ENCODE measurements at regions not wholly inside any gene's neighbourhood (a gene's known extent, or its start where the extent isn't known, plus 50 kb on each side); places are given as distances from the start of the nearest gene placed in this dataset.
"Not testable (repeated sequence)": the region's sequence is repeated elsewhere in the genome, so short reads cannot be mapped to it uniquely, and the experiment has no call there.

- no peak for DNase-seq (ENCODE audit: low read depth, low spot score)
- H3K4me3 ChIP-seq (ENCODE audit: low read length): no peak overlapping the region
Measured at GRCh38 chr5:174801798-174802197, 77.4 kb downstream of the MSX2 start.

DNA sequence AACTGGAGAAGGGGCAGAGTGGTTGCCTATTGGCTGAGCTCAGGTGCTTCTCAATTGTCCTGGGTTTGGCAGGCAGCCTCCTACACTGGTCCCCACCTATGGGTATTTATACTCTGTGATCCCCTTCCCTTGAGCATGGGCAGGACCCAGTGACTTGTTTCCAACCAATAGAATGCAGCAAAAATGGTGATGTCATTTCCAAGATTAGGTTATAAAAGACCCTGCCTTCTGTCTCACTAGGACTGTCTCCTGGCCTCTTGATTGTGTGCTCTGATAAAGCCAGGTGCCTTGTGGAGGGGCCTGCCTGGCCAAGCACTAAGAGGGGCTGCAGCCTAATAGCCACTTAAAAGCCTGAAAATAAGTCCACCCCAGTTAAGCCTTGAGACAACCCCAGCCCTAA is 76.1 kb downstream of the MSX2 start:
- no peak for DNase-seq (ENCODE audit: low read depth, low spot score)
- no peak overlapping the region for H3K4me3 ChIP-seq (ENCODE audit: low read length)

DNA sequence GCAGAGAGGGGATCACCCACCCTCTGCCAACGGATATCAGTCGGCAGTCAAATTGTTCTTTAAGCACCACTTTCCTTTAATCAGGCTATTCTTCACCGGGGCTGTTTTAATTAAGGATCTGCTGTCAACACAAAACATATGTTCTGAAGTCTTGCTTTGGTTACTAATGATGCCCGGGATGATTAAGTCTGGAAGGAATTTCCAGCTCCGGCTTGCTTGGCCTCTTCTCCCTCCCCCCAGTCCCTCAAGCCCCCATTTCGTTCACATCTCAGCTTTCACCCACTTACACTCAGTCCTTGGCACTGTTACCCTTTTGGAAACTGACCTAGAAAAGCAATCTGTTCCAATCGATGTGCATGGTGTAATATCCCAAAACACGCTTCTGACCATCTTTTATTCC is 74.7 kb downstream of the MSX2 start:
- DNase-seq (ENCODE audit: low read depth, low spot score): no peak
- H3K4me3 ChIP-seq (ENCODE audit: low read length): no peak overlapping the region

DNA sequence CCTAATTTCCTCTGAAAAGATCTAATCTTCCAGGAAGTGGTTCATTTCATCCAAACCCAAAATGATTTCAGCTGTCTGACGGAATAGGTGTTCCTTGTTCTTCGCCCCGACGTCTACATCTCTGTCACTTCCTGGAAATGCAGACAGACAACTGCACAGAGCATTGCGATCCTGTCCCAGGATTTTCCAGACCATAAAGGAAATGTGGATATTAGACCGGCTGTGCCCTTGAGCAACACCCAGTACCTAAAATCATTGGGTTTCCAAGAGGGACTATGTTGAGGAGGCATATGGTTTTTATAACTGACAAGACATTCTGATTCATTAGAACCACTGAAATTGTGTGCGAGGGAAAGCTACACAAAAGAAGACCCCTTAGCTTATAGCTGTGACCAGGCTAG is 74.2 kb downstream of the MSX2 start:
- DNase-seq (ENCODE audit: low read depth, low spot score): peak; percentile 32
- no peak overlapping the region for H3K4me3 ChIP-seq (ENCODE audit: low read length)

GRCh38 chr5:174796711-174797192 is 72.4 kb downstream of the MSX2 start:
- no peak overlapping the region for H3K4me3 ChIP-seq (ENCODE audit: low read length)
- no peak for DNase-seq (ENCODE audit: low read depth, low spot score)

DNA sequence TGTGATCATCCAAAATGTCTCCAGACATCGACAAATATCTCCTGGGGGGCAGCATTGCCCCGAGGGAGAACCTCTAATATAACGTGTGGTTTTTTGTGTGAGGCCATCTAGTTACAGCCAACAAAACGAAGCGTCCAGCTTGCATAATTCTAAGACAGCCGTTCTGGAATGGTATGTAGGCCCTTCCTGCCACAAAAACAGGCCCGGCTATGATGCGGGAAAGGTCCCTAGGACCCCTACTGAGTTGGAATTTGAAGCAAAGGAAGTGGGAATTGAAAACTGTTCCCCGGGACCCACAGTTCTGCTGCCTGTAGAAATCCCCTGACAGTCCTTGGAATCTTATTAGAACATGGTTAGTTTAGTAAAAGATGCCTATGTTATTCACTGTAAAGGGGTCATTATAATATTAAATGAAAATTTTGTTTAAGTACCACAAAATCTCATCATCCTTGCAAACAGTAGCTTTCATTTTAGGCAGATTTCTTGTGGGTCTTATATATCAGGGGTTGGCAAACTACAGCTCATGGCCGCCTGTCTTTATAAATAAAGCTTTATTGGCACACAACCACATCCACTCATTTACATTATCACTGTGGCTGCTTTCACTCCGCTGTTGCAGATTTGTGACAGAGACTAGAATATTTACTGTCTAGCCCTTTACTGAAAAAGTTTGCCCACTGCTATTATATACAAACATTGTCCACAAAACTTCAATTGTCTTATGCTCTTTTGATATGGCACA is 70.7 kb downstream of the MSX2 start:
- no peak overlapping the region for H3K4me3 ChIP-seq (ENCODE audit: low read length)
- DNase-seq (ENCODE audit: low read depth, low spot score): no peak

DNA sequence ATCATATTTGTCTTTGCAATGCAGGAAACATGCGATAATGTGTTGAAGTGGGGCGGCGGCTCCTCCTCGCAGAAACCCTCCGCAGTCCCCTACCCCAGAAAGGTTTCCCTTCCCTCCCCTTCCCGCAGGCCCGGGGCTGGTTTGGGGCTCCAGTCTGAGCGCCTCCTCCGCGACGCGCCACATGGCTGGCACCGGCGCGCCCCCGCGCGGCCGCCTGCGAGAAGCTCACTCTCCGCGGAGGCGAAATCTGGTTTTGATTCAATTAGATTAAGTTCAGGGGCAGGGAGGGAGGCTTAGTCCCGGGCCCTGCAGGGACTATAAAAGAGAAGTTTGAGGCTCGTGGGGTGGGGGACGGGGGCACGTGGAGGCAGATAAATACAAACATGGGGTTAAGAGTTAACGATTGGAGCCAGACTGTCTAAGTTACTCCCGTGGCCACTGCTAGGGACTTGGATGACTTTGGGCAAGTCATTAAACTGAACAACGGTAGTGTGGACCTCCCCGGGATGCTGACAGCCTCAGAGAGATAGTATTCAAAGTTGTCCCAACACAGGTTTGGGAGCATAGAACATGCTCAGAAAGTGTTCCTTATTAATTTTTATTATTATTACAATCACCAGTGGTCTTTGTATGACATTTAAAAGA is 69.4 kb downstream of the MSX2 start:
- DNase-seq (ENCODE audit: low read depth, low spot score): peak; percentile 29
- no peak overlapping the region for H3K4me3 ChIP-seq (ENCODE audit: low read length)

GRCh38 chr5:174793076-174793475 is 68.7 kb downstream of the MSX2 start:
- no peak overlapping the region for H3K4me3 ChIP-seq (ENCODE audit: low read length)
- no peak for DNase-seq (ENCODE audit: low read depth, low spot score)

- not testable (repeated sequence) for H3K4me3 ChIP-seq (ENCODE audit: low read length); DNase-seq (ENCODE audit: low read depth, low spot score)
Measured at GRCh38 chr5:174792265-174792664, 67.9 kb downstream of the MSX2 start.

DNA sequence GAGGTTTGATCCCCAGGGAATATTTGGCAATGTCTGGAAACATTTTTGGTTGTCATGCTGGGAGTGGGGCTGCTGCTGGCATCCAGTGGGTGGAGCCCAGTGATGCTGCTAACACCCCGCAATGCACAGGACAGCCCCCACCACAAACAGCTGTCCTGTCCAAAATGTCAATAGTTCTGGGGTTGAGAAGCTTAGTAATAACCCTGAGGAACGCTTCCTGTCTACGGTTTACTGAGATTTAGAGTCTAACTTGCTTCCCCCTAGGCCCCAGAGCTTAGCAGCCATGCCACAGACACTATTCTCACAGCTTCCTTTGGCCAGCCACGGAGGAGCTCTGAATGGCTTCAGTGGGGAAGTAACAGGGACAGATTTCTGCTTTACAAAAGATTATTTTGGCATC is 66.5 kb downstream of the MSX2 start:
- DNase-seq (ENCODE audit: low read depth, low spot score): no peak
- no peak overlapping the region for H3K4me3 ChIP-seq (ENCODE audit: low read length)

- DNase-seq (ENCODE audit: low read depth, low spot score): no peak
Measured at GRCh38 chr5:174789596-174789995, 65.2 kb downstream of the MSX2 start.

DNA sequence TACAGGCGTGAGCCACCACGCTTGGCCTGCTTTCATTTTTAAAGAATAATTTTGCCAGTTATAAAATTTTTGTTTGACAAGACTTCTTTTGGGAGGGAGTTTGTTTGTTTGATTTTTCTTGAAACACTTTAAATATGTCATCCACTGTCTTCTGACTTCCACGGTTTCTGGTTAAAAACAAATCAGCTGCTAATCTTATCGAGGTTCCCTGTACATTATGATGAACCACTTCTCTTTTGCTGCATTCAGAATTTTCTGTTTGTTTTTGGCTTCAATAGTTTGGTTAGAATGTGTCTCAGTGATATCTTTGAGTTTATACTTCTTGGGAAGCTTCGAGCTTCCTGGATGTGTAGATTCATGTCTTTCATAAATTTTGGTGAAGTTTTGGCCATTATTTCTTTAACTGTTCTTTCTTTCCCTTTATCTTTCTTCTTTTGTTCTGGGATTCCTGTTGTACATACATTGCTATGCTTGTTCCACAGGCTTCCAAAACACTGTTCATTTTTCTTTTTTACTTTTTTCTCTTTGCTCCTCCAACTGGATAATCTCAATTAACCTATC is 60.8 kb downstream of the MSX2 start:
- H3K4me3 ChIP-seq (ENCODE audit: low read length): no peak overlapping the region
- no peak for DNase-seq (ENCODE audit: low read depth, low spot score)

More at GRCh38 chr5:174789596-174789995, 65.2 kb downstream of the MSX2 start:
- no peak overlapping the region for H3K4me3 ChIP-seq (ENCODE audit: low read length)

Measured in Jurkat, Clone E6-1 (cell line).